ENCODE measurements at regions not wholly inside any gene's neighbourhood (a gene's known extent, or its start where the extent isn't known, plus 50 kb on each side); places are given as distances from the start of the nearest gene placed in this dataset.

DNA sequence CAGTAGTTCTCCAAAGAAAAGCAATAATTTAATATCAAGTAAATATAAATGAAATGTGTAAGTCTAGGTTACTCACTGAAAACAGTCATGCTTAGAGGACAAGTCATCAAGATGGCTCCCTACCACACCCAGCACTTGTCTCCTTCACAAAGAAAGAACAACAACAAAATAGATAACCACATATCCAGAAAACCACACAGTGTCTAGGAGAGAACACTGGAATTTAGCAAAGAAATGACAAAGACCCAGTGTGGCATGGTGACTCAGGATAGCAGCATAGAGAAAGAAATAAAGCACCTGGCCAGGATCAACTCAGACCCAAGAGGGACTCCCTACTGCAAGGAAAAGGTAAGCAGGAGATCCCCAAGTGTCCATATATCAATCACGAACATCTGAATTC is 356.2 kb downstream of the TMEM161B start:
- TF ChIP-seq POLR2AphosphoS5 (IDR thresholded peaks at IDR 0.05; ENCODE audit: borderline replicate concordance, low read depth, low read length) (no peak), EZH2 (IDR thresholded peaks at IDR 0.05) (no peak)
